Erythroblast (primary cell): ENCODE measurements at regions not wholly inside any gene's neighbourhood (a gene's known extent, or its start where the extent isn't known, plus 50 kb on each side); places are given as distances from the start of the nearest gene placed in this dataset.

Experiments used
- GATA1 ChIP-seq: IDR thresholded peaks from 2 replicates; pipeline ENCODE4 v1.6.1; 2011; ENCODE audit warnings: low read depth, mild to moderate bottlenecking, control low read depth, low read length, moderate library complexity
- POLR2A ChIP-seq: IDR thresholded peaks from 2 replicates; pipeline ENCODE4 v1.6.1; 2011; ENCODE audit warnings: mild to moderate bottlenecking, low read length

- TF ChIP-seq POLR2A (no peak), GATA1 (no peak)
Measured at GRCh38 chr1:106226550-106226949, 829.9 kb upstream of the PRMT6 start.
